ENCODE measurements at regions not wholly inside any gene's neighbourhood (a gene's known extent, or its start where the extent isn't known, plus 50 kb on each side); places are given as distances from the start of the nearest gene placed in this dataset.
"Not testable (repeated sequence)": the region's sequence is repeated elsewhere in the genome, so short reads cannot be mapped to it uniquely, and the experiment has no call there.

GRCh38 chr11:127843483-127844396 is 743.6 kb downstream of the ETS1 start:
- peak; percentile 66 for DNase-seq (ENCODE audit: low spot score)

GRCh38 chr11:127825183-127825582 is 762.2 kb downstream of the ETS1 start:
- DNase-seq (ENCODE audit: low spot score) = no peak

GRCh38 chr11:127818625-127819024 is 768.7 kb downstream of the ETS1 start:
- no peak for DNase-seq (ENCODE audit: low spot score)

- DNase-seq (ENCODE audit: low spot score) = no peak
These were observed 770.4 kb downstream of the ETS1 start for GRCh38 chr11:127816962-127817361.

GRCh38 chr11:127815331-127815730 is 772.0 kb downstream of the ETS1 start:
- no peak for DNase-seq (ENCODE audit: low spot score)

DNA sequence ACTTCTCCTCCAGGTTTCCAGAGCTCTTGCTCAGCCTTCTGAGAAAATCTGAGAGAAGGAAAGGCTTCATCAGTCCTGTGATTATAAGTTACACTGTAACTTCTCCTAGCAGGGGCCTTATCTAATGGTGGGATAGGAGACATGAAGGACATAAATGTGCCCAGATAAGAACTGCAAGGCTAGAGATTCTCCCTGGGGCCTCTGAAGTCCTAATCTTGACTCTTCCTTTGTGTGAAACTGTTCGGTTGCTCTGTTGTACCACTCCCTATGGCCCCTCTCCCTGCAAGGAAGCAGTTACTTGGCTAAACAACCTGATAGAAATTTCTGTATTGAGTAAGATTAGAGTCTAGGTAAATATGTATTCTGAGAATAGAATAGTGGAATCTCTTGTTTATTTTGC is 780.9 kb downstream of the ETS1 start:
- DNase-seq (ENCODE audit: low spot score) = no peak

DNA sequence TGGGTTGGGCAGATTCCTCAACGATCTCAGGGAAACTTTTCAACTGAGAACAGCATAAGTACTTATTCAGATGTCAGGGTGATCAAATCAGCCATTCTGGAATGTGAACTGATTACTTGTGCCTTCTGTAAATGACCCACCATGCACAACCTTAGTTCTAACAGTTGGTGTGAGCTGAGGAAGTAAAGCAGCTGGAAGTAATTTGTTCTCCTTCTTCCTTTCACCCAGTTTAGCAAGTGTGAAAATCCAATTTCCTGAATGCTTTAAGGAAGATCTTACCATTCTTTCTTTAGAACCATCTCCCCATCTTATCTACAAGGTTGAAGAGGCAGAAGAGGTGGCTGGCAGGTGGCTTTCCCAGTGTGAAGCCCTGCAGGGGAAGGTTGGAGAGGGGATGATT is 781.6 kb downstream of the ETS1 start:
- DNase-seq (ENCODE audit: low spot score) = no peak

DNA sequence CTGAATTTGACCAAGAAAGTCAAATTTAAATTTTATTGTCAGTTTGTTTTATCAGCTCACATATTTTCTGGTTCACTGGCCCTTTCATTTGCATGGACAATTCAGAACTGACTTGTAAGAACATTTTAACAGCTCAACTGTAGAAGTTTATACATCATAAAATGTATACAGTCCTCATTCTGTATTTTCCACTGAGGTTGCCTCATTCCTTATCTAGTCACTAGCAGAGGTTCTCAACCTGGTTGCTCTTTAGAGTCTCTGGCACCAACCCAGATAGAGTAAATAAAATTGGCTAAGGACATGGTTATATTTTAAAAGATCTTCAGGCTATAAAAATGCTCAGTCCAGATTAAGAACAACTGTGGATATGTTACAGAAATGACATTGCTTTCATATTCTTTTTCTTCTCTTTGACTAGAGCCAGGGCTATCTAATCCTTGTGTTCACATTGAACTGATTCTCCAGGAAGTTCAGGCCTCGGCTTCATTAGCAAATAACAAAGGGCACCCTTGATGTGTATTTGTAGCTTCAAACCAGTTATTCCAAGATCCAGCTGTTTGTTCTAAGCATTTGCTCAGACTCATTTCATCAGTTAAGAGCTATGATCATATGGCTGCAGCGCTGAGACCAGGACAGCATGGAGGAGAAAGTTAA is 782.5 kb downstream of the ETS1 start:
- DNase-seq (ENCODE audit: low spot score) = no peak

DNA sequence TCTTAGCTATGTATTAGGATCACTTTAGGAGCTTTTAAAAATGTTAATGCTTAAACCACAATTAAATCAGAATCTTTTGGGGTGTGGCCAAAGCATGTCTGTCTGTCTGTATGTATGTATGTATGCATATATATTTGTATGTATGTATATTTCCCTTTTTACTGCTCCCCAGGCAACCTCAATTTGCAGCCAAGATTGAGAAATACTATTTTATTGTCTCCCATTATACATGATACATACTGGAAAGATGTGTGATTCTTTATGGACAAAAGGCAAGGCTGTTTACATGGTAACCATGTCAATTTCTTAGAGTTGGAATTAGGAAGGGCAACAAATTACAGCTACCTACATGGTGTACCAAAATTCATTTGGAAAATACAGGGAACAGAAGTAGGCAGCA is 783.6 kb downstream of the ETS1 start:
- DNase-seq (ENCODE audit: low spot score) = no peak

GRCh38 chr11:127800989-127801688 is 786.2 kb downstream of the ETS1 start:
- DNase-seq (ENCODE audit: low spot score) = no peak

DNA sequence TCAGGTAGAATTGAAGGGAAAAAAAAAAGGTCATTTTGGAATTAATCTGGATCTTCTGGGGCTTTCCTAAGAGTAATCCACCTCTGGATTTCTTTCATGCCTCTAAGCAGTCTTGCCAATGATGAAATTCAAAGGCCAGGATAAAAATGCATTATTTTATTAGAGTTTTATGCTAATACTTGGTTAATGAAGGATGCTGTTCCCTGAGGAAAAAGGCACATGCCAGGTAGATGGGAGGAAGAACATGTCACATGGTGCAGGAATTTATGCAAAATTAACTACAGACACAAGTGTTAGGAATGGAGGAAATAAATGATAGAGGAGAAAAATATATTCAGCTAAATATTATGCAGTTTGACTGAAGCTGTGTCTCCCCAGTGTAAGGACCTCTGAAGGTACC is 792.0 kb downstream of the ETS1 start:
- DNase-seq (ENCODE audit: low spot score) = no peak

DNA sequence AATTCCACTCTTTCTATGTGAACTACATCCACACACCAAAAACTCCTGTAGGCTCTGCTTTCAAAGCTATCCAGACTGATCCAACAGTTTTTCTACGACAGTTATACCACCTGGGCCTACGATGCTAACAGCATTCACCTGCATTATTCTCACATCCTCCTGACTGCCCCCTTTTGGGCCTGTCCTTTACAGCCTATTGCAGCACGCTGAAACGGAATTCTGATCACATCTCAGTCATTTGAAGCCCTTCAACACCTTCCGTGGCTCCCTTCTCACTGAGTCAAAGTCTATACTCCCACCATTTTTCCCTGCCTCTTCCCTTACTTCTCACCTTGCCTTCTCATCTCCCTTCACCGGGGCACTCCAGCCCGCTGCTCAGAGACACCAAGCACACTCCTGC is 791.3 kb upstream of the KIRREL3 start:
- no peak for DNase-seq (ENCODE audit: low spot score)

DNA sequence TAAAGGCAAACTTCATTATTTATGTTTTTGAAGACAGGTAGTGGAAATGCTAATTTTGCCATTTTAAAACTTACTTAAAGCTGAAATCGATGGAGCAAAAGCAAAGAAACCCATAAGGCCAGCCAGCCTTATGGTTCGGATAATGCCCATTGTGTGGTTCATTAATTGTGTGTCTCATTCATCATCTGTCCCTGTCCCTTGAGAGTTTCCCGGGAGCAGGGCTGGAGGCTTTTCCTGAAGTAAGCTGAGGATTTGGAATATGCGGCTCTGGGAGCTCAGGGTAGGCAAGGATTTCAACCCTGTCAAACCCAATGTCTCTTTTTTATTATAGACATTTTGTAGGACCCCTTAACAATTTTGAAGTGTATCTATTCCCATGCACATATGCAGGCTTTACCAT is 790.0 kb upstream of the KIRREL3 start:
- DNase-seq (ENCODE audit: low spot score) = no peak

GRCh38 chr11:127789927-127790326 is 789.4 kb upstream of the KIRREL3 start:
- no peak for DNase-seq (ENCODE audit: low spot score)

DNA sequence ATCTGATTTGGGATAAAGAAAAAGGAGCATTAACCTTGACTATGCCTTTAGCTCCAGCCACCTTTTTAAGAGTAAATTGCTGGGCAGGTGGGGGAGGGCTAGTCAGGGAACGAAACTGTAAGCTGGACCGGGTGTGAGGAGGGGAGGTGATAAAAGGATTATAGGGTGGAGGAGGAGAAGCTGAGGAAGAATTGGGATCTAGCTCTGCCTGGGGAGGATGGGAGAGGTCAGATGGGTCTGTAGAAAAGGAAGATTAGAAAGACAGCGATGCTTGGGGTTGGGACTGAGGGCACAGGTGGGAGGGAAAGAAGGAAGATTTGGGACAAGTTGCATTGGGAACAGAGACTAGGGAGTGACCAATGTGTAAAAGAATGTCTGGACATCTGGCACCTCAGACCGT is 772.4 kb upstream of the KIRREL3 start:
- not testable (repeated sequence) for DNase-seq (ENCODE audit: low spot score)

DNA sequence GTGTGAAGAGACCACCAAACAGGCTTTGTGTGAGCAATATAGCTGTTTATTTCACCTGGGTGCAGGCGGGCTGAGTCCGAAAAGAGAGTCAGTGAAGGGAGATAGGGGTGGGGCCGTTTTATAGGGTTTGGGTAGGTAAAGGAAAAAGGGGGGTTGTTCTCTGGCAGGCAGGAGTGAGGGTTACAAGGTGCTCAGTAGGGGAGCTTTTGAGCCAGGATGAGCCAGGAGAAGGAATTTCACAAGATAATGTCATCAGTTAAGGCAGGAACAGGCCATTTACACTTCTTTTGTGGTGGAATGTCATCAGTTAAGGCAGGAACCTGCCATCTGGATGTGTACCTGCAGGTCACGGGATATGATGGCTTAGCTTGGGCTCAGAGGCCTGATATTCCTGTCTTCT is 768.4 kb upstream of the KIRREL3 start:
- not testable (repeated sequence) for DNase-seq (ENCODE audit: low spot score)

GRCh38 chr11:127766734-127767133 is 766.2 kb upstream of the KIRREL3 start:
- no peak for DNase-seq (ENCODE audit: low spot score)

DNA sequence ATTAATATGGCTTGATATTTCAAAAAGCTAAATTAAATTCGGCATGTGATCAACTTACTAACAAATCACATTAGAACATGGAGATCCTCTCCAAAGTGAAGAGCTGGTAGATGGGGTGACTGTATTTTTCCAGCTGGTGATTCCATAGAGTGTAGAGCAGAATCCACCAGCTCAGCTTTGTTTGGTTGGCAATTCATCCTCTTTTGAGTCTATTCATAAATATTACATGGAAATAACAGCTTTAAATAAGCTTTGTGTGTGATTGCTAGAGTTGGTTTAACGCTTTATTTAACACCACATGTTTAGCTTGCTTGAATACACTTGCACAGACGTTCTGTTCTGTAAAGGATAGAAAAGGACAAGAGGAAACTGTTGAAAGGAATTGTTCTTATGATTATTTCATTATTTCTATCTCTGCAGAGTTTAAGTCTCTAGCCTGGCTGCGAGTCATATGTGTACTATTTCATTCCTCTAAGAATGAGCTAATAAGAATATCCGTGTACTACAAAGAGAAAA is 738.3 kb upstream of the KIRREL3 start:
- DNase-seq (ENCODE audit: low spot score) = no peak

DNA sequence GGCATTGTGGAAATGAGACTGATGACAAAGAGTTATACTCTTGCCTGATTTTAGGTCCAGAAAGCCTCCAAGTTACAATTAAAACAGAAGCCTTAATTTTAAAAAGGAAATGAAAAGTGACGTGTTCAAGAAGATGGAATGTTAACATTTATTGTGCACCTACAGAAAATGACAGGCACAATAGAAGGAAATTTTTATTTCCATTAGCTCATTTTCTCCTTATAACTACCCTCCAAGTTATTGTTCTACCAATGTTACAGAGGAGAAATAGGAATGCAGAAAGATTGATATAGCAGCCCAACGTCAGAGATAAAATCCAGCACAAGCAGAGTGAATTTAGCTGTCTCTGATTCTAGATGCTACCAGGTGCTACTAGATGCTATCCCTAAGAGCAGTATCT is 736.9 kb upstream of the KIRREL3 start:
- no peak for DNase-seq (ENCODE audit: low spot score)

DNA sequence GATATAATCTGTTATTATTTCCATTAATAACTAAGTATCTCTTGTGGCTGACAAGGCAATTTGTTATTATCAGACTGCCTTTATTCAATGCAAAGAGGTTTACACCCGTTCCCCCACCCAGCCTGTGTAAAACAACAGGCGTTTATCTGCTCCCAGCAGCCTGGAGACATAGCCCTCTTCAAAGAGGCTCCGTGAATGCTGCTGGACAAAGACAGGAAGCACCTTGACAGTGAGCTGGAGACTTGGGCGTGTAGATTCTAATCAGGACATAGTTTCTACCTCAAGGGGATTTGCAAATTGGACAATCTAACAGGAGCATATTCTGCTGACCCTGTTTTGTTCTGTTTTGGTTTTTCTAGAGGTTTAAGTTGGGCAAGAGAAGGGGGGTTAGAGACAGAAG is 733.0 kb upstream of the KIRREL3 start:
- no peak for DNase-seq (ENCODE audit: low spot score)

DNA sequence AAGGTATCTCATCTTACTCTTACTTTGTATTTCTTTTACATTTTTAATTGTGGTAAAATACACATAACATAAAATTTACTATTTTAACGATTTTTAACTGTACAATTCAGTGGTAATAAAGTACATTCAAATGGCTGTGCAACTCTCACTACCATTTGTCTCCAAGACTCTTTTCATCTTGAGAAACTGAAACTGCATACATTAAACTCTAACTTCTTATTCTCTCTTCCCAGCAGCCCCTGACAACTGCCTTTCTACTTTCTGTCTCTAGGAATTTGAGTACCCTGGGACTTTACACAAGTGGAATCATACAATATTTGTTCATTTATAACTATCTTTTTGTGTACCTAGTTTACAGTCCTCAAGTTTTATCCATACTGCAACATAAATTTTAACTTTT is 725.8 kb upstream of the KIRREL3 start:
- no peak for DNase-seq (ENCODE audit: low spot score)

- DNase-seq (ENCODE audit: low spot score) = no peak
These were observed 723.1 kb upstream of the KIRREL3 start for GRCh38 chr11:127723714-127724113.

GRCh38 chr11:127713226-127713625 is 712.7 kb upstream of the KIRREL3 start:
- DNase-seq (ENCODE audit: low spot score) = no peak
